ENCODE measurements at regions not wholly inside any gene's neighbourhood (a gene's known extent, or its start where the extent isn't known, plus 50 kb on each side); places are given as distances from the start of the nearest gene placed in this dataset.
"Not testable (repeated sequence)": the region's sequence is repeated elsewhere in the genome, so short reads cannot be mapped to it uniquely, and the experiment has no call there.

DNA sequence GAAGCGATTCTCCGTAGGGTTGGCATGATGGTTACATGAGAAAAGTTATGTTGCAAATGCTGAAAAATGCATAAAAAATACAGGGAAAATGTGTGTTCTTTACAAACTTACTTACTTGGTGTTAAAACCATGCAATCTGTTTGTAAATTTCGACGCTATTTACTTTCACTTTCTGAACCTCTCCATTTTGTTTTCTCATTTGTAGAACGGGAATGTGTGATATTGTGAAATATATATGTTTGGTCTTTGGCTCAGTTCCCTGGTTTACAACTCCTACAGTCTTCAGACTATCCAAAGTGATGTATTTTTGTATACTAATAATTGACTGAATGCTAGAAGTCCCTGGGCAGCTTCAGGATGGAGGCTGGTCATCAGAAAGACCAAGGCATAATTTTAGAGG, 982.3 kb downstream of the ADGRL2 start:
- Histone ChIP-seq H3K4me1 (no peaks in the 10 kb centered on the region), H3K36me3 (no peaks in the 10 kb centered on the region), H3K4me3 (no peak overlapping the region), H3K9me3 (no peaks in the 10 kb centered on the region), H3K27me3 (no peaks in the 10 kb centered on the region), H3K27ac (no peak overlapping the region)
- intact Hi-C loops (cut with DNase I; ENCODE audit: low total_unique reads): no loop called here
- DNase-seq: no peak
- in situ Hi-C loops (cut with MboI; ENCODE audit: low pct_ligation_motif_present in 1 of 4, low pct_unique_long_range_greater_than_20kb in 1 of 4, low sequenced_read_pairs in 3 of 4): no loop called here
- WGBS, 2 donors (ENCODE audit: low coverage in 1 of 2): 63 to 70% methylated on average over 5 of the region's 5 CpGs
- TF ChIP-seq, protein P1, sequence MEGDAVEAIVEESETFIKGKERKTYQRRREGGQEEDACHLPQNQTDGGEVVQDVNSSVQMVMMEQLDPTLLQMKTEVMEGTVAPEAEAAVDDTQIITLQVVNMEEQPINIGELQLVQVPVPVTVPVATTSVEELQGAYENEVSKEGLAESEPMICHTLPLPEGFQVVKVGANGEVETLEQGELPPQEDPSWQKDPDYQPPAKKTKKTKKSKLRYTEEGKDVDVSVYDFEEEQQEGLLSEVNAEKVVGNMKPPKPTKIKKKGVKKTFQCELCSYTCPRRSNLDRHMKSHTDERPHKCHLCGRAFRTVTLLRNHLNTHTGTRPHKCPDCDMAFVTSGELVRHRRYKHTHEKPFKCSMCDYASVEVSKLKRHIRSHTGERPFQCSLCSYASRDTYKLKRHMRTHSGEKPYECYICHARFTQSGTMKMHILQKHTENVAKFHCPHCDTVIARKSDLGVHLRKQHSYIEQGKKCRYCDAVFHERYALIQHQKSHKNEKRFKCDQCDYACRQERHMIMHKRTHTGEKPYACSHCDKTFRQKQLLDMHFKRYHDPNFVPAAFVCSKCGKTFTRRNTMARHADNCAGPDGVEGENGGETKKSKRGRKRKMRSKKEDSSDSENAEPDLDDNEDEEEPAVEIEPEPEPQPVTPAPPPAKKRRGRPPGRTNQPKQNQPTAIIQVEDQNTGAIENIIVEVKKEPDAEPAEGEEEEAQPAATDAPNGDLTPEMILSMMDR (IDR thresholded peaks at IDR 0.05): no peak
- TF ChIP-seq POLR2A (IDR thresholded peaks at IDR 0.05): no peak

DNA sequence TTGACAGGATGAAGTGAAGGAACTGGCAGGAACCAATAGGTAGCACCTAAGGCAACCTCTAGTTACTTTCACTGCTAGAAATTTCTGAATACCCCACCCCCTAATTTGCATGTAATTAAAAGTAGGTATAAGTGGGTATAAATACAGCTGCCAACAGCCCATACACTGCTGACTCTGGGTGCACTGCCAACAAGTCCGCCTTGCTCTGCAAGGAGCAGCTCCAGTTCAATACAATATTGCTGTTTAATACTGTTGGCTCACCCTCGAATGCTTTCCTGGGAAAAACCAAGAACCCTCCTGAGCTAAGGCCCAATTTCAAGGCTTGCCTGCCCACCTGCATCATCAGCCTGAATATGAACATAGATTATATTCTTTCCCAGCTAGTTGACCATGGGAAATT, 981.9 kb downstream of the ADGRL2 start:
- H3K27ac ChIP-seq: no peak overlapping the region
- no peaks in the 10 kb centered on the region for H3K4me1 ChIP-seq
- H3K27me3 ChIP-seq: no peaks in the 10 kb centered on the region
- TF ChIP-seq POLR2A (IDR thresholded peaks at IDR 0.05): no peak
- TF ChIP-seq EP300 (IDR thresholded peaks at IDR 0.05; ENCODE audit: low read depth): no peak
- TF ChIP-seq, protein P1 (IDR thresholded peaks at IDR 0.05): no peak
- no peak for TF ChIP-seq POLR2AphosphoS5 (IDR thresholded peaks at IDR 0.05)
- no peaks in the 10 kb centered on the region for H3K9me3 ChIP-seq
- DNase-seq: no peak
- no peak overlapping the region for H3K4me3 ChIP-seq
- H3K36me3 ChIP-seq: no peaks in the 10 kb centered on the region
- intact Hi-C loops (cut with DNase I; ENCODE audit: low total_unique reads): no loop called here
- in situ Hi-C loops (cut with MboI; ENCODE audit: low pct_ligation_motif_present in 1 of 4, low pct_unique_long_range_greater_than_20kb in 1 of 4, low sequenced_read_pairs in 3 of 4): no loop called here
- 73 to 92% methylated on average over 2 of the region's 2 CpGs for WGBS, 2 donors (ENCODE audit: low coverage in 1 of 2)

DNA sequence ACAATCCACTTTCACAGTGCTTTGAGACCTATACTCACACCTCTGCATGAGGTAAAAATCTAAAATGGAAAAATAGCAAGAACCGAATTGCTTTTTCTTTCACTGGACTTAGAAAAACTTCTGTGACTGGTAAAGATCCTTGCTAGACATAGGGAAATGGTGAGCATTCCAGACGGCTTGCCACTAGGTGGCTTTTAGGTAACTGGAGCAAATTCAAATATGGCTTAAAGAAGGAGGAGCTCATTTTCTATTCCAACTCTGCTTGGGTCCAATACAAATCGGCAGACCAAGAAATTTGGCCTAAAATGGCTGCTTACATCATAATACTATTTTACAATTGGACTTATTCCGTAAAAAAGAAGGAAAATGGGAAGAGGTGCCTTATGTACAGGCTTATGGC, 977.9 kb downstream of the ADGRL2 start:
- in situ Hi-C loops (cut with MboI; ENCODE audit: low pct_ligation_motif_present in 1 of 4, low pct_unique_long_range_greater_than_20kb in 1 of 4, low sequenced_read_pairs in 3 of 4): no loop called here
- no peaks in the 10 kb centered on the region for H3K27me3 ChIP-seq
- no peak for DNase-seq
- intact Hi-C loops (cut with DNase I; ENCODE audit: low total_unique reads): no loop called here
- 77 to 79% methylated on average over 3 to 4 of the region's 4 CpGs for WGBS, 2 donors (ENCODE audit: low coverage in 1 of 2)
- no peaks in the 10 kb centered on the region for H3K36me3 ChIP-seq
- no peak for TF ChIP-seq POLR2AphosphoS5 (IDR thresholded peaks at IDR 0.05)
- TF ChIP-seq POLR2A (IDR thresholded peaks at IDR 0.05): no peak
- TF ChIP-seq, protein P1 (IDR thresholded peaks at IDR 0.05): no peak
- TF ChIP-seq EP300 (IDR thresholded peaks at IDR 0.05; ENCODE audit: low read depth): no peak
- H3K4me3 ChIP-seq: no peak overlapping the region
- H3K4me1 ChIP-seq: no peaks in the 10 kb centered on the region
- H3K27ac ChIP-seq: no peak overlapping the region
- no peaks in the 10 kb centered on the region for H3K9me3 ChIP-seq

DNA sequence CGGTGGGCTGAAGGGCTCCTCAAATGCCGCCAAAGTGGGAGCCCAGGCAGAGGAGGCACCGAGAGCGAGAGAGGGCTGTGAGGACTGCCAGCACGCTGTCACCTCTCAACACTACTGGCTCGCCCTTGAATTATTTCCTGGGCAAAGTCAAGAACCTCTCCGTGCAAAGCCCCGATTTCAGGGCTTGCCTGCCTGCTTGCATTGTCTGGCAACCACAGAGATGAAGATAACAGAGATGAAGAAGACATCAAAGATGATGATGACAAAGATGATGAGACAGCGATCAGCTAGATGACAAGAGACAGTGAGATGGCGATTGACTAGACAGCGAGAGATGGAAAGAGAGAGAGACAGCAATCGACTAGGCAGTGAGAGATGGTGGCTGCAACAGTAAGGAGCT, 976.5 kb downstream of the ADGRL2 start:
- Histone ChIP-seq H3K4me3 (no peak overlapping the region), H3K36me3 (no peaks in the 10 kb centered on the region), H3K27me3 (no peaks in the 10 kb centered on the region), H3K4me1 (no peaks in the 10 kb centered on the region), H3K27ac (no peak overlapping the region), H3K9me3 (no peaks in the 10 kb centered on the region)
- intact Hi-C loops (cut with DNase I; ENCODE audit: low total_unique reads): no loop called here
- DNase-seq: no peak
- 86 to 91% methylated on average over 6 to 12 of the region's 12 CpGs for WGBS, 2 donors (ENCODE audit: low coverage in 1 of 2)
- no peak for TF ChIP-seq EP300 (IDR thresholded peaks at IDR 0.05; ENCODE audit: low read depth)
- no peak for TF ChIP-seq POLR2A (IDR thresholded peaks at IDR 0.05)
- TF ChIP-seq, protein P1 (IDR thresholded peaks at IDR 0.05): no peak
- no peak for TF ChIP-seq POLR2AphosphoS5 (IDR thresholded peaks at IDR 0.05)
- in situ Hi-C loops (cut with MboI; ENCODE audit: low pct_ligation_motif_present in 1 of 4, low pct_unique_long_range_greater_than_20kb in 1 of 4, low sequenced_read_pairs in 3 of 4): no loop called here

DNA sequence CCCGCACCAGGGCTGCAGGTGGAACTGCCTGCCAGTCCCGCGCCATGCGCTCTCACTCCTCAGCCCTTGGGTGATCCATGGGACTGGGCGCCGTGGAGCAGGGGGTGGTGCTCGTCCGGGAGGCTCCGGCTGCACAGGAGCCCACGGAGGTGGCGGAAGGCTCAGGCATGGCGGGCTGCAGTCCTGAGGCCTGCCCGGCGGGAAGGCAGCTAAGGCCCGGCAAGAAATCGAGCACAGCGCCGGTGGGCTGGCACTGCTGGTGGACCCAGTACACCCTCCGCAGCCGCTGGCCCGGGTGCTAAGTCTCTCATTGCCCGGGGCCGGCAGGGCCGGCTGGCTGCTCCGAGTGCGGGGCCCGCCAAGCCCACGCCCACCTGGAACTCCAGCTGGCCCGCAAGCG, 976.0 kb downstream of the ADGRL2 start:
- intact Hi-C loops (cut with DNase I; ENCODE audit: low total_unique reads); H3K4me3 ChIP-seq; H3K27me3 ChIP-seq; DNase-seq; H3K27ac ChIP-seq; H3K4me1 ChIP-seq; in situ Hi-C loops (cut with MboI; ENCODE audit: low pct_ligation_motif_present in 1 of 4, low pct_unique_long_range_greater_than_20kb in 1 of 4, low sequenced_read_pairs in 3 of 4); H3K9me3 ChIP-seq; H3K36me3 ChIP-seq: not testable (repeated sequence)
- 95% methylated on average over 21 of the region's 30 CpGs; no CpG with 5 or more reads in 1 of the 2 donors for WGBS, 2 donors (ENCODE audit: low coverage in 1 of 2)
